ENCODE measurements at regions not wholly inside any gene's neighbourhood (a gene's known extent, or its start where the extent isn't known, plus 50 kb on each side); places are given as distances from the start of the nearest gene placed in this dataset.

- no peak for DNase-seq
- H3K36me3 Mint-ChIP-seq (ENCODE audit: low read depth) = no peaks in the 10 kb centered on the region
- no peaks in the 10 kb centered on the region for H3K4me1 Mint-ChIP-seq (ENCODE audit: low read depth)
- H3K27me3 Mint-ChIP-seq = peaks cover 37% of the 10 kb centered on the region
- H3K27ac Mint-ChIP-seq = no peak overlapping the region
- no peaks in the 10 kb centered on the region for H3K9me3 Mint-ChIP-seq
- H3K4me3 Mint-ChIP-seq = no peak overlapping the region
Observed at GRCh38 chr13:31433207-31433606, 233.4 kb downstream of the B3GLCT start.

DNA sequence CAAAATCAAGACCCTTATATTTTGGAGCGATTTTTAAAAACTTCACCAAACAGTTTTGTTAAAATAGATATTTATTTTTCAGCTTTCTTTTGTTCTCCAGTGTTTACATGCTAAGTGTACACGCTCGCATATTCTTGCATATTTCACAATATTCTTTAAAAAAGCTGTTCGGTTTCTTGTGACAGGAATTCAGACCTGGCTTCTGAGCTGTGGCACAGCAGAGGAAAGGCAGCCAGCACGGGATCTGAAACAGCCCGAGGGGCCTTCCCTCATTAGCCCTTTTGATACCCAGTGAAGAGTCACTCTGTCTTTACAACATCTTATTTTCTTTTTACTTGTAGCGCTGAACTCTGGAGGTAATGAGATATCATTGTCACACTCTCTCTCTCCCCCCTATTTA is 234.0 kb downstream of the B3GLCT start:
- Mint-ChIP-seq H3K4me3 (no peak overlapping the region), H3K9me3 (no peaks in the 10 kb centered on the region), H3K36me3 (ENCODE audit: low read depth) (no peaks in the 10 kb centered on the region), H3K27ac (no peak overlapping the region), H3K27me3 (peaks cover 41% of the 10 kb centered on the region), H3K4me1 (ENCODE audit: low read depth) (no peaks in the 10 kb centered on the region)
- no peak for DNase-seq

GRCh38 chr13:31434613-31435012 is 234.8 kb downstream of the B3GLCT start:
- H3K36me3 Mint-ChIP-seq (ENCODE audit: low read depth) = no peaks in the 10 kb centered on the region

GRCh38 chr13:31435536-31435935 is 235.8 kb downstream of the B3GLCT start:
- DNase-seq = no peak
- no peaks in the 10 kb centered on the region for H3K4me1 Mint-ChIP-seq (ENCODE audit: low read depth)
- H3K27me3 Mint-ChIP-seq = peaks cover 39% of the 10 kb centered on the region
- H3K36me3 Mint-ChIP-seq (ENCODE audit: low read depth) = no peaks in the 10 kb centered on the region
- no peak overlapping the region for H3K27ac Mint-ChIP-seq
- no peaks in the 10 kb centered on the region for H3K9me3 Mint-ChIP-seq
- H3K4me3 Mint-ChIP-seq = no peak overlapping the region

More at GRCh38 chr13:31434613-31435012, 234.8 kb downstream of the B3GLCT start:
- no peak overlapping the region for H3K4me3 Mint-ChIP-seq
- DNase-seq = no peak
- no peaks in the 10 kb centered on the region for H3K9me3 Mint-ChIP-seq
- H3K27me3 Mint-ChIP-seq = peaks cover 41% of the 10 kb centered on the region
- H3K27ac Mint-ChIP-seq = no peak overlapping the region
- H3K4me1 Mint-ChIP-seq (ENCODE audit: low read depth) = no peaks in the 10 kb centered on the region

- DNase-seq = no peak
- H3K4me3 Mint-ChIP-seq = no peak overlapping the region
- no peaks in the 10 kb centered on the region for H3K36me3 Mint-ChIP-seq (ENCODE audit: low read depth)
- H3K27me3 Mint-ChIP-seq = peaks cover 39% of the 10 kb centered on the region
- H3K27ac Mint-ChIP-seq = no peak overlapping the region
- no peaks in the 10 kb centered on the region for H3K9me3 Mint-ChIP-seq
- H3K4me1 Mint-ChIP-seq (ENCODE audit: low read depth) = no peaks in the 10 kb centered on the region
Observed at GRCh38 chr13:31436478-31436877, 236.7 kb downstream of the B3GLCT start.

DNA sequence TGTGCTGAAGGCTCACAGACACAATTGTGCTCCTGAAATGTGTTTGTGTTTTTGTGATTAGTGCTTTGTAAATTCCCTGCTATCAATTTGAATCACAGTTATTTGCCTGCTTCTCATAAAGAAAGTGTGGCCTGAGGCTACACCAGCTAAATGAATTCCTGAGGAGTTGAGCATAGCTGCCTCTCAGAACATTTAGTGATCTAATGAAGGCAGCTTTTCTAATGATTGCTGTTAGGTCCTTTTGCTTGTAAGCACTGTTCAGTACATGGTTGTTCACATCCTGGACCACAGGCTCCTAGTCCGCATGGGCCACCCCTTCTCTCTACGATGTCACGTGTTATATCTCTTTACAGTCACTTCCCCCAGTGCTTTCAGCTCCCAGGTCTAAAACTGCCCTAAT is 238.2 kb downstream of the B3GLCT start:
- Mint-ChIP-seq H3K4me1 (ENCODE audit: low read depth) (no peaks in the 10 kb centered on the region), H3K27me3 (peaks cover 38% of the 10 kb centered on the region), H3K27ac (no peak overlapping the region), H3K4me3 (no peak overlapping the region), H3K36me3 (ENCODE audit: low read depth) (no peaks in the 10 kb centered on the region), H3K9me3 (no peaks in the 10 kb centered on the region)
- no peak for DNase-seq

GRCh38 chr13:31440132-31440531 is 240.4 kb downstream of the B3GLCT start:
- DNase-seq = no peak
- Mint-ChIP-seq H3K27me3 (peaks cover 34% of the 10 kb centered on the region), H3K9me3 (no peaks in the 10 kb centered on the region), H3K27ac (no peak overlapping the region), H3K36me3 (ENCODE audit: low read depth) (no peaks in the 10 kb centered on the region), H3K4me1 (ENCODE audit: low read depth) (no peaks in the 10 kb centered on the region), H3K4me3 (no peak overlapping the region)

DNA sequence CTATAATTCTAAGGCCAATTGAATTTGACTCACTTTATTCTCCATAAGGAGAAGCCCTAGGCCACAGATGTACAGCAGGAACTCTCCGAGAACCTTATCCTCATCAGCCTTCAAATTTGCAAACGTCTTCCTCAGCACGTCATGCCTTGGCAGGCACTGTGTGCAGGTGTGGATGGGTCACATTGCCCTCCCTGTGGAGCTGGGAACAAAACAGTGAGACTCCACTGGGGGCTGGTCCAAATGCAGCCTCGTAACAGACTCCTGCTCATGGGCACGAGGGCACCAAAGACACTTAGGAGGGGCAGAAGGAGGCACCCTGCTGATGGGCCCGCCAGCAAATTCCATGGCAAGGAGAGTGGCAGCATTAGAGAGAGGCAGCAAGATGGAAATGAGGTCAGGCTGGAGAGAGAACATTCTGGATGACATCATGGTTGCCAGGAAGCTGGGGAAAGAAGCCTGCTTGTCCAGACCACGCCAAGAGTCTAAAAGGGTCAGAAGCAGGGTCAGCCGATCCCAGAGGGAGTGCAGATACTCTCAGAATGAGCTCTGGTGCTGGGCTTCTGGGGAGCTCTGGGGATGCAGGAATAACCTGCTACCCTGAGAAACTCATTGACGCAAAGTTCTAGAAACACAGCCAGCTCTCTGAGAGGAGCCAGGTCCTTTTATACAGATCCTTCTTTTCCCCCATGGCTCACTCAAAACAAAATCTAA is 242.2 kb downstream of the B3GLCT start:
- Mint-ChIP-seq H3K27ac (no peak overlapping the region), H3K27me3 (peaks cover 23% of the 10 kb centered on the region), H3K4me3 (no peak overlapping the region), H3K4me1 (ENCODE audit: low read depth) (no peaks in the 10 kb centered on the region), H3K36me3 (ENCODE audit: low read depth) (no peaks in the 10 kb centered on the region), H3K9me3 (no peaks in the 10 kb centered on the region)
- no peak for DNase-seq

GRCh38 chr13:31442571-31442970 is 242.8 kb downstream of the B3GLCT start:
- Mint-ChIP-seq H3K4me1 (ENCODE audit: low read depth) (no peaks in the 10 kb centered on the region), H3K4me3 (no peak overlapping the region), H3K9me3 (no peaks in the 10 kb centered on the region), H3K27me3 (peaks cover 20% of the 10 kb centered on the region), H3K36me3 (ENCODE audit: low read depth) (no peaks in the 10 kb centered on the region), H3K27ac (no peak overlapping the region)
- DNase-seq = no peak

DNA sequence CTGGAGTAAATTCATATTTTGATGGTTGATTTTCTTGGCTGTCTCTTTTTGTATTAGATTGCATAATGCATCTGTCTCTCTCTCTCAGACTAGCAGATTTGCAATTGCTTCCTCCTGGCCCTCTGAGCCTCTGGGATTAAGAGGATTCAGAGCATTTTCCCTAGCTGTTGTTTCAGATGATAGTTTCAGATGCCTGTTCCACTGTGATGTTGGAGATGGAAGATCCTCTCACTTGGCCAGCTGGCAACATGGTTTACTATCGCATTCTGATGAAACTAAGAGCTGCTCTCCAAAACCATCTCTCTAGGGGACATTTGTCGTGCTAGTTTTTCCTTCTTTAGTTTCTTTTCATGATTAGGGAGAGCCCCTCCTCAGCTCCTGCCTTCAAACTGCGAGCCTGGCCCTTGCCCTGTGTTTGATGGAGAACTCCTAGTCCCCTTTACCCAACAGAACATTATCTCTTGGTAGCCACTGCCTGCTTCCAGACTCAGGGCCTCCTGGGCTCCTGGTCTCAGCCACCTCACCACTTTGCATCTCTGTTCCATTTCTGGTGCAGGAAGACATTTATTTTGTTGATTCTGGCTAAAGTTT is 244.6 kb downstream of the B3GLCT start:
- peaks cover 18% of the 10 kb centered on the region for H3K27me3 Mint-ChIP-seq
- H3K4me3 Mint-ChIP-seq = no peak overlapping the region
- no peaks in the 10 kb centered on the region for H3K4me1 Mint-ChIP-seq (ENCODE audit: low read depth)

GRCh38 chr13:31452525-31452924 is 252.8 kb downstream of the B3GLCT start:
- H3K4me3 Mint-ChIP-seq = no peak overlapping the region
- H3K9me3 Mint-ChIP-seq = peaks cover under 1% of the 10 kb centered on the region
- H3K27me3 Mint-ChIP-seq = peaks cover 16% of the 10 kb centered on the region
- no peaks in the 10 kb centered on the region for H3K4me1 Mint-ChIP-seq (ENCODE audit: low read depth)
- H3K36me3 Mint-ChIP-seq (ENCODE audit: low read depth) = no peaks in the 10 kb centered on the region
- no peak overlapping the region for H3K27ac Mint-ChIP-seq
- no peak for DNase-seq

More for the DNA sequence above, 244.6 kb downstream of the B3GLCT start:
- no peaks in the 10 kb centered on the region for H3K36me3 Mint-ChIP-seq (ENCODE audit: low read depth)
- no peaks in the 10 kb centered on the region for H3K9me3 Mint-ChIP-seq
- no peak for DNase-seq
- H3K27ac Mint-ChIP-seq = no peak overlapping the region

- no peak overlapping the region for H3K4me3 Mint-ChIP-seq
- H3K27ac Mint-ChIP-seq = no peak overlapping the region
- H3K27me3 Mint-ChIP-seq = peaks cover 9% of the 10 kb centered on the region
- DNase-seq = no peak
- H3K9me3 Mint-ChIP-seq = peaks cover 3% of the 10 kb centered on the region
- H3K4me1 Mint-ChIP-seq (ENCODE audit: low read depth) = no peaks in the 10 kb centered on the region
- no peaks in the 10 kb centered on the region for H3K36me3 Mint-ChIP-seq (ENCODE audit: low read depth)
Observed at GRCh38 chr13:31455581-31455980, 255.8 kb downstream of the B3GLCT start.

DNA sequence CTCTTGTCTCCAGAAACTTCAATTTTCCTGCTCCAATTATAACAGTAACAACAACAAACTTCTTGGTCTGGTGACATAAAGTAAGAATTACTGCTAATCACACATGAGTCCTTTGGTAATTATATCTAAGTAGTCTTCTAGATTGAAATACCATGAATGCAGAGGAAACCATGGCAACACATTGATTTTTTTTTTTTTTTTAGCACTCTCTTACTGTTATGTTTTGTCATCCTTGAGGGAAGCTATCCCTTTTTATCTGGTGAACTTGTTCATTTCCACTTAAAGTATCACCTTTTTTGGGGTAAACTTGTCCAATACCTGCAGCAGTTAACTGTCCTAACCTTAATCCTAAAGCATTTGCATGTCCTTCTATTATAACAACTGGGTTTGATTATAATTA is 256.3 kb downstream of the B3GLCT start:
- H3K36me3 Mint-ChIP-seq (ENCODE audit: low read depth) = no peaks in the 10 kb centered on the region

GRCh38 chr13:31460061-31460460 is 260.3 kb downstream of the B3GLCT start:
- no peak overlapping the region for H3K27ac Mint-ChIP-seq
- no peak overlapping the region for H3K4me3 Mint-ChIP-seq

More for the DNA sequence above, 256.3 kb downstream of the B3GLCT start:
- Mint-ChIP-seq H3K27ac (no peak overlapping the region), H3K4me1 (ENCODE audit: low read depth) (no peaks in the 10 kb centered on the region), H3K9me3 (peaks cover 3% of the 10 kb centered on the region), H3K27me3 (peaks cover 4% of the 10 kb centered on the region), H3K4me3 (no peak overlapping the region)
- no peak for DNase-seq

DNA sequence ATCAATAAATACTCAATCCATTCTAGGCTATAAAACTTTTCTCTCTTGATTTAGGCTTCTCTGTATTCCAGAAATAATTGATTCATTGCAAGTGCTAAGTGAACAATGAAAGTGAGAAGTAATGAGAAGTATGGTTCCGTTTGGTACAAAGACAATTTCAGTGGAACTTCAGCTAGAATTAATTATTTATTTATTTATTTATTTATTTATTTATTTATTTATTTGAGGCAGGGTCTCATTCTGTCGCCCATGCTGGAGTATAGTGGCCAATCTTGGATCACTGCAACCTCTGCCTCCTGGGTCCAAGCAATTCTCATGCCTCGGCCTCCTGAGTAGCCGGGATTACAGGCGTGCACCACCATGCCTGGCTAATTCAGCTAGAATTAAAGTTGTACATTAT is 262.1 kb downstream of the B3GLCT start:
- Mint-ChIP-seq H3K36me3 (ENCODE audit: low read depth) (no peaks in the 10 kb centered on the region), H3K4me1 (ENCODE audit: low read depth) (no peaks in the 10 kb centered on the region), H3K27me3 (no peaks in the 10 kb centered on the region), H3K4me3 (no peak overlapping the region), H3K9me3 (peaks cover 3% of the 10 kb centered on the region), H3K27ac (no peak overlapping the region)
- DNase-seq = no peak

More at GRCh38 chr13:31460061-31460460, 260.3 kb downstream of the B3GLCT start:
- peaks cover 3% of the 10 kb centered on the region for H3K9me3 Mint-ChIP-seq
- H3K27me3 Mint-ChIP-seq = no peaks in the 10 kb centered on the region
- no peak for DNase-seq
- no peaks in the 10 kb centered on the region for H3K4me1 Mint-ChIP-seq (ENCODE audit: low read depth)
- H3K36me3 Mint-ChIP-seq (ENCODE audit: low read depth) = no peaks in the 10 kb centered on the region

Data from activated T-cell treated with anti-CD3 and anti-CD28 coated beads, Interleukin-2, amount 50 U/mL, for 24 hours (primary cell).